Dermis blood vessel endothelial cell (primary cell): ENCODE measurements at regions not wholly inside any gene's neighbourhood (a gene's known extent, or its start where the extent isn't known, plus 50 kb on each side); places are given as distances from the start of the nearest gene placed in this dataset.

Source experiments
- DNase-seq: peaks from one replicate; pipeline ENCODE4 v3.0.0; 2010

- no peak for DNase-seq
Measured at GRCh38 chr2:193810533-193810932, 1615.8 kb upstream of the TMEFF2 start.

GRCh38 chr2:193808877-193809276 lies 1614.1 kb upstream of the TMEFF2 start:
- DNase-seq = no peak

- no peak for DNase-seq
Measured at GRCh38 chr2:193806088-193806774, 1611.5 kb upstream of the TMEFF2 start.

GRCh38 chr2:193796847-193797246 lies 1602.1 kb upstream of the TMEFF2 start:
- DNase-seq = no peak

- DNase-seq = no peak
Measured at GRCh38 chr2:193793914-193794313, 1599.2 kb upstream of the TMEFF2 start.

- DNase-seq = no peak
Measured at GRCh38 chr2:193783681-193784080, 1588.9 kb upstream of the TMEFF2 start.

GRCh38 chr2:193778293-193778692 lies 1583.6 kb upstream of the TMEFF2 start:
- no peak for DNase-seq

- DNase-seq = no peak
Measured at GRCh38 chr2:193776988-193777387, 1582.3 kb upstream of the TMEFF2 start.

- DNase-seq = no peak
Measured at GRCh38 chr2:193774166-193774565, 1579.4 kb upstream of the TMEFF2 start.

GRCh38 chr2:193751299-193751698 lies 1556.6 kb upstream of the TMEFF2 start:
- no peak for DNase-seq

GRCh38 chr2:193749485-193749884 lies 1554.8 kb upstream of the TMEFF2 start:
- no peak for DNase-seq

GRCh38 chr2:193743089-193743488 lies 1548.4 kb upstream of the TMEFF2 start:
- no peak for DNase-seq

- DNase-seq = no peak
Measured at GRCh38 chr2:193738892-193739291, 1544.2 kb upstream of the TMEFF2 start.

- DNase-seq = no peak
Measured at GRCh38 chr2:193712912-193713311, 1518.2 kb upstream of the TMEFF2 start.

GRCh38 chr2:193703411-193703810 lies 1508.7 kb upstream of the TMEFF2 start:
- no peak for DNase-seq

GRCh38 chr2:193701484-193701883 lies 1506.8 kb upstream of the TMEFF2 start:
- no peak for DNase-seq

GRCh38 chr2:193695367-193695766 lies 1500.6 kb upstream of the TMEFF2 start:
- peak; percentile 59 for DNase-seq

- DNase-seq = no peak
Measured at GRCh38 chr2:193693758-193694157, 1499.0 kb upstream of the TMEFF2 start.

- DNase-seq = no peak
Measured at GRCh38 chr2:193690572-193690971, 1495.8 kb upstream of the TMEFF2 start.

GRCh38 chr2:193687195-193687594 lies 1492.5 kb upstream of the TMEFF2 start:
- no peak for DNase-seq

GRCh38 chr2:193679847-193680246 lies 1485.1 kb upstream of the TMEFF2 start:
- DNase-seq = no peak

GRCh38 chr2:193670478-193670877 lies 1475.7 kb upstream of the TMEFF2 start:
- no peak for DNase-seq

GRCh38 chr2:193668557-193669323 lies 1474.0 kb upstream of the TMEFF2 start:
- no peak for DNase-seq

GRCh38 chr2:193627927-193628272 lies 1433.2 kb upstream of the TMEFF2 start:
- no peak for DNase-seq
